ENCODE measurements at regions not wholly inside any gene's neighbourhood (a gene's known extent, or its start where the extent isn't known, plus 50 kb on each side); places are given as distances from the start of the nearest gene placed in this dataset.

GRCh38 chr3:187900993-187901755 lies 155.9 kb upstream of the BCL6 start:
- DNase-seq (ENCODE audit: low read depth in 2 of 2) = no peak

GRCh38 chr3:187902041-187902471 lies 156.8 kb upstream of the BCL6 start:
- DNase-seq (ENCODE audit: low read depth in 2 of 2) = no peak

GRCh38 chr3:187902936-187903335 lies 157.7 kb upstream of the BCL6 start:
- DNase-seq (ENCODE audit: low read depth in 2 of 2) = no peak

GRCh38 chr3:187903697-187904096 lies 158.4 kb upstream of the BCL6 start:
- no peak for DNase-seq (ENCODE audit: low read depth in 2 of 2)

GRCh38 chr3:187906416-187906815 lies 161.1 kb upstream of the BCL6 start:
- DNase-seq (ENCODE audit: low read depth in 2 of 2) = no peak

- no peak for DNase-seq (ENCODE audit: low read depth in 2 of 2)
These were observed 161.7 kb upstream of the BCL6 start for GRCh38 chr3:187906920-187907319.

GRCh38 chr3:187909866-187910265 lies 164.6 kb upstream of the BCL6 start:
- DNase-seq (ENCODE audit: low read depth in 2 of 2) = no peak

GRCh38 chr3:187912007-187912406 lies 166.7 kb upstream of the BCL6 start:
- no peak for DNase-seq (ENCODE audit: low read depth in 2 of 2)

GRCh38 chr3:187913617-187914033 lies 168.4 kb upstream of the BCL6 start:
- no peak for DNase-seq (ENCODE audit: low read depth in 2 of 2)

GRCh38 chr3:187914231-187914630 lies 169.0 kb upstream of the BCL6 start:
- no peak for DNase-seq (ENCODE audit: low read depth in 2 of 2)

- DNase-seq (ENCODE audit: low read depth in 2 of 2) = no peak
These were observed 170.8 kb upstream of the BCL6 start for GRCh38 chr3:187916072-187916471.

GRCh38 chr3:187918081-187918644 lies 172.9 kb upstream of the BCL6 start:
- no peak for DNase-seq (ENCODE audit: low read depth in 2 of 2)

- DNase-seq (ENCODE audit: low read depth in 2 of 2) = peak; percentile 43 to 62
These were observed 173.8 kb upstream of the BCL6 start for GRCh38 chr3:187919048-187919447.

GRCh38 chr3:187919544-187919943 lies 174.3 kb upstream of the BCL6 start:
- DNase-seq (ENCODE audit: low read depth in 2 of 2) = no peak

- DNase-seq (ENCODE audit: low read depth in 2 of 2) = no peak
These were observed 174.8 kb upstream of the BCL6 start for GRCh38 chr3:187920030-187920429.

- no peak for DNase-seq (ENCODE audit: low read depth in 2 of 2)
These were observed 175.6 kb upstream of the BCL6 start for GRCh38 chr3:187920913-187921312.

- no peak for DNase-seq (ENCODE audit: low read depth in 2 of 2)
These were observed 176.3 kb upstream of the BCL6 start for GRCh38 chr3:187921391-187922074.

GRCh38 chr3:187922704-187923416 lies 177.6 kb upstream of the BCL6 start:
- no peak for DNase-seq (ENCODE audit: low read depth in 2 of 2)

- no peak for DNase-seq (ENCODE audit: low read depth in 2 of 2)
These were observed 179.4 kb upstream of the BCL6 start for GRCh38 chr3:187924651-187925050.

GRCh38 chr3:187925326-187925725 lies 180.1 kb upstream of the BCL6 start:
- no peak for DNase-seq (ENCODE audit: low read depth in 2 of 2)

- DNase-seq (ENCODE audit: low read depth in 2 of 2) = no peak
These were observed 181.4 kb upstream of the BCL6 start for GRCh38 chr3:187926620-187927019.

GRCh38 chr3:187927565-187927964 lies 182.3 kb upstream of the BCL6 start:
- DNase-seq (ENCODE audit: low read depth in 2 of 2) = no peak
